Nephron (organoid): ENCODE measurements at regions not wholly inside any gene's neighbourhood (a gene's known extent, or its start where the extent isn't known, plus 50 kb on each side); places are given as distances from the start of the nearest gene placed in this dataset.

ENCODE experiments used
- H3K27ac Mint-ChIP-seq, 3 experiments: 2 replicates each; pipeline ENCODE4 v1.8.0; 2020; ENCODE audit warnings: mixed read lengths in 3 of 3, mild to moderate bottlenecking in 2 of 3, moderate library complexity in 1 of 3
- H3K27me3 Mint-ChIP-seq: 2 replicates; pipeline ENCODE4 v1.8.0; 2021; ENCODE audit warnings: low read depth, mild to moderate bottlenecking, moderate library complexity, mixed read lengths
- H3K36me3 Mint-ChIP-seq: 2 replicates; pipeline ENCODE4 v1.8.0; 2020; ENCODE audit warnings: low read depth, mixed read lengths
- H3K4me1 Mint-ChIP-seq: 2 replicates; pipeline ENCODE4 v1.8.0; 2020; ENCODE audit warnings: mixed read lengths
- H3K4me3 Mint-ChIP-seq, 3 experiments: 2 replicates each; pipeline ENCODE4 v1.8.0; 2020; ENCODE audit warnings: mild to moderate bottlenecking in 3 of 3, mixed read lengths in 3 of 3, moderate library complexity in 2 of 3
- H3K9me3 Mint-ChIP-seq: 2 replicates; pipeline ENCODE4 v1.8.0; 2020; ENCODE audit warnings: mixed read lengths
- CTCF ChIP-seq, 3 experiments: fragments of 200-600 bp; sonication (generic); IDR thresholded peaks; one replicate each; pipeline ENCODE4 v1.5.0; 2021; ENCODE audit warnings: antibody characterized with exemption in 3 of 3; ENCODE audit not compliant: unreplicated experiment in 3 of 3

DNA sequence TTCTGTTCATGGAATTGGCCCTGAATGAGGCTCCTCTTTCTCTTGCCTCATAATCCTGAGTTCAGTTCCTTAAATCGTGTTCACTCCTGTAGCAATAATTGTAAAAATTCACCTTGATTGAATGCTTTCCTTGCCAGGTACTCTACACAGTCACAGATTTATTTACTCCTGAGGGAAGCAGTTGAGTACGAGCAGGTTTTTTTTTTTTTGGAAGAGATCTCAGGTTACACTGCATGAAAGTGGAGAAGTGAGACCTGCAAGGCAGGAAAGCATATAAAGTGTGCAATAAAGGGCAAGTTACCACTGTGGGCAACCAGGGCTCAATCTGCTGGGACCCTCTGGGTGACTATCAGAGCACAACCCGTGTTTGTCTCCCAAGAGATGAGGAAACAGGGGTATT, 93.0 kb upstream of the DOK5 start:
- TF ChIP-seq CTCF (IDR thresholded peaks at IDR 0.05; ENCODE audit: unreplicated experiment in 3 of 3) = no peak
- Mint-ChIP-seq H3K4me1 (peaks cover 6% of the 10 kb centered on the region), H3K27me3 (peaks cover 4% of the 10 kb centered on the region), H3K9me3 (no peaks in the 10 kb centered on the region), H3K36me3 (no peaks in the 10 kb centered on the region), H3K4me3 (no peak overlapping the region), H3K27ac (peak overlapping the region in 1 of 3 experiments; percentile 46)

DNA sequence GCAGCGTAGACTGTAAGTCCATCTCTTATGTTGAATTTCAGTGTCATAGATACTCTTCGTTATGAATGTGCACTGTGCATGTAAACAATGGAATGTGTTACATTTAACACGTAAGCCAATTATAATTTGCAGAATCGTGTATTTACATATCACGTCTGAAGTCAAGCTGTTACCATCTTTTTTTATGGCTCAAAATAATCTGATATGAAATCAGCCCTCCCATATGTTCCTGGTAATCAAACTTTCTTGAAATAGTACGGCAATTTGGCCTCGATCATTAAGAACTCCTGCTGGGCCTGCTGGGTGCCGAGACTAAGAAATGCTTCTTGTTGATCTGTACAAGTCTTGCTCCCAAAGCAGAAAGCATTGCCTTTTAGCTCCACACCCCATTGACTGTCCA, 89.6 kb upstream of the DOK5 start:
- Mint-ChIP-seq H3K9me3 (no peaks in the 10 kb centered on the region), H3K4me3 (no peak overlapping the region), H3K36me3 (no peaks in the 10 kb centered on the region), H3K27ac (no peak overlapping the region), H3K4me1 (peaks cover 9% of the 10 kb centered on the region), H3K27me3 (peaks cover 4% of the 10 kb centered on the region)
- no peak for TF ChIP-seq CTCF (IDR thresholded peaks at IDR 0.05; ENCODE audit: unreplicated experiment in 3 of 3)

DNA sequence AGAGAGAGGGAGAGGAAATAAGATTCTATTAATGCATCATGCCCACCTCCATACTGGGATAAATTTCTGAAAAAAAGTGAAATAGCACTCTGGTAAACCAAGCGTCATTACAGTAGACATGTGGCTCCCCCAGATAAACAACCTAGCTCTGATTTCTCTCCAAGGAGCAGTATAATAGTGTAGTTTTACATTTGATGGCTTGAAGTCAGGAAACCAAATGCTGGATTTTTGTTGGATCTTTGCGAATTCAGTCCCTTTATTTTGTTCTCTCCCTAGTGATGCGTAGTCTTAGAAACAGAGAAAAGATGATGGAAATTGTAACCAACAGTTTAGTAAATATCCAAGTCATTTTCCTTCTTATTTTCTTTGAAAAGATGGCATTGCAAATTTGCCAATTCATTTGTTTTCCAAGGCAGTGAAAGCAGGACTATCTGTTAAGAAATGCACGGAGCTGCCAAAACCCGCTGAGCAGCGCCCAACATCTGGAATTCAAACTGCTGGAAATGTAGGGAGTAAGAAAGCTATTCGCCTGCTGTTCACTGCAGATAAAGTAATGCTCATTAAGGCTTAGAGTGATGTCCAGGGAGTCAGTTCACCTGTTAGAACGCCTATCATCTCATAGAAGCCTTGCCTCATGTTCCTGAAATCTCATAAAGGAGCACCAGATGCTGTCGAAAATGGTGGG, 85.7 kb upstream of the DOK5 start:
- Mint-ChIP-seq H3K36me3 (no peaks in the 10 kb centered on the region), H3K27ac (peak overlapping the region in 2 of 3 experiments; percentile 5 to 40), H3K27me3 (no peaks in the 10 kb centered on the region), H3K4me3 (no peak overlapping the region), H3K9me3 (no peaks in the 10 kb centered on the region), H3K4me1 (peaks cover 9% of the 10 kb centered on the region)
- no peak for TF ChIP-seq CTCF (IDR thresholded peaks at IDR 0.05; ENCODE audit: unreplicated experiment in 3 of 3)

- Mint-ChIP-seq H3K4me1 (no peaks in the 10 kb centered on the region), H3K27me3 (no peaks in the 10 kb centered on the region), H3K27ac (no peak overlapping the region), H3K9me3 (no peaks in the 10 kb centered on the region), H3K36me3 (no peaks in the 10 kb centered on the region), H3K4me3 (no peak overlapping the region)
- no peak for TF ChIP-seq CTCF (IDR thresholded peaks at IDR 0.05; ENCODE audit: unreplicated experiment in 3 of 3)
Observed at GRCh38 chr20:54397292-54398140, 77.9 kb upstream of the DOK5 start.

GRCh38 chr20:54398814-54399213, 76.6 kb upstream of the DOK5 start:
- H3K4me1 Mint-ChIP-seq = no peaks in the 10 kb centered on the region
- H3K4me3 Mint-ChIP-seq = no peak overlapping the region
- H3K36me3 Mint-ChIP-seq = no peaks in the 10 kb centered on the region
- H3K27me3 Mint-ChIP-seq = no peaks in the 10 kb centered on the region
- no peak overlapping the region for H3K27ac Mint-ChIP-seq
- no peak for TF ChIP-seq CTCF (IDR thresholded peaks at IDR 0.05; ENCODE audit: unreplicated experiment in 3 of 3)
- no peaks in the 10 kb centered on the region for H3K9me3 Mint-ChIP-seq
